ENCODE measurements at regions not wholly inside any gene's neighbourhood (a gene's known extent, or its start where the extent isn't known, plus 50 kb on each side); places are given as distances from the start of the nearest gene placed in this dataset.

DNA sequence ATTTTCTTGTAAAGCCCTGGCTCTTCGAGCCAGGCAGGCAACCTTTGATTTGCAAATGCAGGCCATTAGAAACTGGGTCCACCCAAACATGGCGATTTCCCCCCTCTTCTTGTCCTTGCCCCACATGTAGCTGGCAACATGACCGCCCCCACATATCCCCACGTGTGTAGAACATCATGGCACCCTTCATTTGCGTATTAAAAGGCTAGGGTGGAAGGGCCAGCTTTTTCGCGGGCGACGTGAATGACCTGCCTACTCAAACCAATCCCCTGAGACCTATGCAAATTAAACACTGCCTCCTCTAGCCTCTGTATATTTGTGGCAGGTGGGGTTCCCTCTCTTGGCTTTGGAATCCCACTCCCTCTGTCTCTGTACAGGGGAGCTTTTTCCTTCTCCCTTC lies 107.0 kb upstream of the CLINT1 start:
- Histone ChIP-seq H2AFZ (ENCODE audit: low read length) (no peak overlapping the region), H3K36me3 (ENCODE audit: insufficient read depth, low read length) (no peaks in the 10 kb centered on the region), H3K9me3 (ENCODE audit: low read length) (no peaks in the 10 kb centered on the region), H3K27ac (ENCODE audit: low read depth, low read length, poor library complexity, severe bottlenecking) (no peak overlapping the region), H4K20me1 (ENCODE audit: insufficient read depth, low read length) (no peaks in the 10 kb centered on the region), H3K9me2 (ENCODE audit: insufficient read depth, low read length) (no peaks in the 10 kb centered on the region), H3K79me2 (ENCODE audit: insufficient read depth, low read depth, low read length) (no peaks in the 10 kb centered on the region), H3K4me1 (ENCODE audit: insufficient read depth, low read length, poor library complexity, severe bottlenecking) (no peaks in the 10 kb centered on the region), H3K4me2 (ENCODE audit: low read length) (no peak overlapping the region), H3K4me3 (ENCODE audit: low read depth, low read length, poor library complexity, severe bottlenecking) (no peak overlapping the region)
- DNase-seq (ENCODE audit: low spot score), result no peak
- ChIA-PET CTCF (ENCODE audit: unreplicated experiment) (no interaction called here), POLR2A (interaction anchor here (0.6 to 0.8 kb wide), 2 partner anchors 16 to 24 kb away, joined by 3 to 7 read pairs; no protein-coding TSS in a partner anchor)
- BruUV-seq (replicated peaks), result no TSS peak
- TF ChIP-seq, protein P1, sequence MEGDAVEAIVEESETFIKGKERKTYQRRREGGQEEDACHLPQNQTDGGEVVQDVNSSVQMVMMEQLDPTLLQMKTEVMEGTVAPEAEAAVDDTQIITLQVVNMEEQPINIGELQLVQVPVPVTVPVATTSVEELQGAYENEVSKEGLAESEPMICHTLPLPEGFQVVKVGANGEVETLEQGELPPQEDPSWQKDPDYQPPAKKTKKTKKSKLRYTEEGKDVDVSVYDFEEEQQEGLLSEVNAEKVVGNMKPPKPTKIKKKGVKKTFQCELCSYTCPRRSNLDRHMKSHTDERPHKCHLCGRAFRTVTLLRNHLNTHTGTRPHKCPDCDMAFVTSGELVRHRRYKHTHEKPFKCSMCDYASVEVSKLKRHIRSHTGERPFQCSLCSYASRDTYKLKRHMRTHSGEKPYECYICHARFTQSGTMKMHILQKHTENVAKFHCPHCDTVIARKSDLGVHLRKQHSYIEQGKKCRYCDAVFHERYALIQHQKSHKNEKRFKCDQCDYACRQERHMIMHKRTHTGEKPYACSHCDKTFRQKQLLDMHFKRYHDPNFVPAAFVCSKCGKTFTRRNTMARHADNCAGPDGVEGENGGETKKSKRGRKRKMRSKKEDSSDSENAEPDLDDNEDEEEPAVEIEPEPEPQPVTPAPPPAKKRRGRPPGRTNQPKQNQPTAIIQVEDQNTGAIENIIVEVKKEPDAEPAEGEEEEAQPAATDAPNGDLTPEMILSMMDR (conservative IDR thresholded peaks at IDR 0.05; ENCODE audit: low read length), result no peak
- TF ChIP-seq EZH2phosphoT487 (IDR thresholded peaks at IDR 0.05; ENCODE audit: borderline replicate concordance, low read depth, low read length), result no peak
- intact Hi-C loops (cut with micrococcal nuclease; ENCODE audit: unreplicated experiment), result no loop called here

- DNase-seq (ENCODE audit: low spot score), result no peak
- H3K9me3 ChIP-seq (ENCODE audit: low read length), result no peaks in the 10 kb centered on the region
- TF ChIP-seq, protein P1 (conservative IDR thresholded peaks at IDR 0.05; ENCODE audit: low read length), result no peak
- TF ChIP-seq EZH2phosphoT487 (IDR thresholded peaks at IDR 0.05; ENCODE audit: borderline replicate concordance, low read depth, low read length), result no peak
- no peaks in the 10 kb centered on the region for H3K9me2 ChIP-seq (ENCODE audit: insufficient read depth, low read length)
- no peak overlapping the region for H2AFZ ChIP-seq (ENCODE audit: low read length)
- no peaks in the 10 kb centered on the region for H4K20me1 ChIP-seq (ENCODE audit: insufficient read depth, low read length)
- intact Hi-C loops (cut with micrococcal nuclease; ENCODE audit: unreplicated experiment), result no loop called here
- H3K4me3 ChIP-seq (ENCODE audit: low read depth, low read length, poor library complexity, severe bottlenecking), result no peak overlapping the region
- POLR2A ChIA-PET, result interaction anchor here (0.6 kb wide), 2 partner anchors 14 to 197 kb away, joined by 3 to 5 read pairs; no protein-coding TSS in a partner anchor
- H3K79me2 ChIP-seq (ENCODE audit: insufficient read depth, low read depth, low read length), result no peaks in the 10 kb centered on the region
- H3K27ac ChIP-seq (ENCODE audit: low read depth, low read length, poor library complexity, severe bottlenecking), result no peak overlapping the region
- BruUV-seq (replicated peaks), result no TSS peak
- H3K36me3 ChIP-seq (ENCODE audit: insufficient read depth, low read length), result no peaks in the 10 kb centered on the region
- no peak overlapping the region for H3K4me2 ChIP-seq (ENCODE audit: low read length)
- no peaks in the 10 kb centered on the region for H3K4me1 ChIP-seq (ENCODE audit: insufficient read depth, low read length, poor library complexity, severe bottlenecking)
- CTCF ChIA-PET (ENCODE audit: unreplicated experiment), result no interaction called here
Observed at GRCh38 chr5:157965040-157965678, 106.2 kb upstream of the CLINT1 start.

DNA sequence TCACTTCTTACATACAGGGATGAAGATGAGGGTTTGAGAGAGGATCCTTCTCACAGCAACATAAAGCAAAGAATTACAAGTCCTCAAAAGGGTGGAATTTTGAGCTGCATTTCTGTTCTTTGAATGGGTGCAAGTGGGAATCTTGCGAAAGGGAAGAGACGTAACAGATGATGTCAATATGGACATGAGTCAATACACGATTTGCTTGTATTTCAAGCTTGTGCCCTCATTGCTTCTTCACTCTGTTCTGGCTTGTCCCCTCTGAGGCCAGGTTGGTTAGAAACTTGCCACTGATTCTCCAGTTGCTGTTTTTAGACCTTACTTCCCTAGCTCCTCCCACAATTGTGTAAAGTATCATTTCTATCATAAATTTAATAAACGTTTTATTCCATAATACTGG lies 104.8 kb upstream of the CLINT1 start:
- H3K9me2 ChIP-seq (ENCODE audit: insufficient read depth, low read length), result no peaks in the 10 kb centered on the region
- no peaks in the 10 kb centered on the region for H3K79me2 ChIP-seq (ENCODE audit: insufficient read depth, low read depth, low read length)
- H3K4me3 ChIP-seq (ENCODE audit: low read depth, low read length, poor library complexity, severe bottlenecking), result no peak overlapping the region
- H2AFZ ChIP-seq (ENCODE audit: low read length), result no peak overlapping the region
- no peaks in the 10 kb centered on the region for H3K4me1 ChIP-seq (ENCODE audit: insufficient read depth, low read length, poor library complexity, severe bottlenecking)
- no peaks in the 10 kb centered on the region for H4K20me1 ChIP-seq (ENCODE audit: insufficient read depth, low read length)
- intact Hi-C loops (cut with micrococcal nuclease; ENCODE audit: unreplicated experiment), result no loop called here
- TF ChIP-seq, protein P1 (conservative IDR thresholded peaks at IDR 0.05; ENCODE audit: low read length), result no peak
- no peak for TF ChIP-seq EZH2phosphoT487 (IDR thresholded peaks at IDR 0.05; ENCODE audit: borderline replicate concordance, low read depth, low read length)
- no peak overlapping the region for H3K4me2 ChIP-seq (ENCODE audit: low read length)
- H3K27ac ChIP-seq (ENCODE audit: low read depth, low read length, poor library complexity, severe bottlenecking), result no peak overlapping the region
- DNase-seq (ENCODE audit: low spot score), result no peak
- ChIA-PET POLR2A (interaction anchor here (0.5 to 0.7 kb wide), 3 partner anchors 71 to 985 kb away, joined by 3 read pairs; no protein-coding TSS in a partner anchor), CTCF (ENCODE audit: unreplicated experiment) (no interaction called here)
- BruUV-seq (replicated peaks), result no TSS peak
- H3K9me3 ChIP-seq (ENCODE audit: low read length), result no peaks in the 10 kb centered on the region
- no peaks in the 10 kb centered on the region for H3K36me3 ChIP-seq (ENCODE audit: insufficient read depth, low read length)
